ENCODE measurements at regions not wholly inside any gene's neighbourhood (a gene's known extent, or its start where the extent isn't known, plus 50 kb on each side); places are given as distances from the start of the nearest gene placed in this dataset.

GRCh38 chr6:117188627-117189201 lies 76.6 kb upstream of the VGLL2 start:
- POLR2A ChIA-PET = no interaction called here

GRCh38 chr6:117191009-117191408 lies 74.3 kb upstream of the VGLL2 start:
- Histone ChIP-seq H3K9me3 (ENCODE audit: low read length) (no peaks in the 10 kb centered on the region), H3K27me3 (ENCODE audit: insufficient read depth, low read length, poor library complexity, severe bottlenecking) (no peaks in the 10 kb centered on the region), H3K27ac (ENCODE audit: low read depth, low read length) (no peak overlapping the region), H3K36me3 (ENCODE audit: insufficient read depth, low read length) (no peaks in the 10 kb centered on the region), H3K4me3 (ENCODE audit: low read length) (no peak overlapping the region), H3K4me1 (ENCODE audit: insufficient read depth, low read length) (no peaks in the 10 kb centered on the region)
- no peak for DNase-seq
- Mint-ChIP-seq H3K4me1 (no peaks in the 10 kb centered on the region), H3K9me3 (peaks cover 0 to 8% (median 0%) of the 10 kb centered on the region in 5 donors), H3K36me3 (no peaks in the 10 kb centered on the region), H3K27ac (no peak overlapping the region), H3K27me3 (no peaks in the 10 kb centered on the region), H3K4me3 (no peak overlapping the region)
- ChIA-PET CTCF (no interaction called here), POLR2A (no interaction called here)

More at GRCh38 chr6:117188627-117189201, 76.6 kb upstream of the VGLL2 start:
- Histone ChIP-seq H3K27ac (ENCODE audit: low read depth, low read length) (no peak overlapping the region), H3K4me3 (ENCODE audit: low read length) (no peak overlapping the region), H3K9me3 (ENCODE audit: low read length) (no peaks in the 10 kb centered on the region), H3K36me3 (ENCODE audit: insufficient read depth, low read length) (no peaks in the 10 kb centered on the region), H3K4me1 (ENCODE audit: insufficient read depth, low read length) (no peaks in the 10 kb centered on the region), H3K27me3 (ENCODE audit: insufficient read depth, low read length, poor library complexity, severe bottlenecking) (no peaks in the 10 kb centered on the region)
- CTCF ChIA-PET = no interaction called here
- Mint-ChIP-seq H3K36me3 (no peaks in the 10 kb centered on the region), H3K9me3 (peaks cover 0 to 8% (median 2%) of the 10 kb centered on the region in 5 donors), H3K27me3 (no peaks in the 10 kb centered on the region), H3K4me3 (no peak overlapping the region), H3K4me1 (no peaks in the 10 kb centered on the region), H3K27ac (no peak overlapping the region)
- no peak for DNase-seq

- Mint-ChIP-seq H3K27ac (no peak overlapping the region), H3K9me3 (peaks cover 0 to 8% (median 0%) of the 10 kb centered on the region in 5 donors), H3K4me3 (no peak overlapping the region), H3K4me1 (no peaks in the 10 kb centered on the region), H3K27me3 (no peaks in the 10 kb centered on the region), H3K36me3 (no peaks in the 10 kb centered on the region)
- Histone ChIP-seq H3K9me3 (ENCODE audit: low read length) (no peaks in the 10 kb centered on the region), H3K27ac (ENCODE audit: low read depth, low read length) (no peak overlapping the region), H3K4me1 (ENCODE audit: insufficient read depth, low read length) (no peaks in the 10 kb centered on the region), H3K4me3 (ENCODE audit: low read length) (no peak overlapping the region), H3K27me3 (ENCODE audit: insufficient read depth, low read length, poor library complexity, severe bottlenecking) (no peaks in the 10 kb centered on the region), H3K36me3 (ENCODE audit: insufficient read depth, low read length) (no peaks in the 10 kb centered on the region)
- ChIA-PET POLR2A (no interaction called here), CTCF (no interaction called here)
- no peak for DNase-seq
Measured at GRCh38 chr6:117191448-117191847, 73.9 kb upstream of the VGLL2 start.

- Histone ChIP-seq H3K4me1 (ENCODE audit: insufficient read depth, low read length) (no peaks in the 10 kb centered on the region), H3K36me3 (ENCODE audit: insufficient read depth, low read length) (no peaks in the 10 kb centered on the region), H3K27me3 (ENCODE audit: insufficient read depth, low read length, poor library complexity, severe bottlenecking) (no peaks in the 10 kb centered on the region), H3K27ac (ENCODE audit: low read depth, low read length) (no peak overlapping the region), H3K4me3 (ENCODE audit: low read length) (no peak overlapping the region), H3K9me3 (ENCODE audit: low read length) (no peaks in the 10 kb centered on the region)
- no peaks in the 10 kb centered on the region for H3K4me1 Mint-ChIP-seq
- DNase-seq = no peak
- POLR2A ChIA-PET = no interaction called here
- H3K27me3 Mint-ChIP-seq = no peaks in the 10 kb centered on the region
- H3K36me3 Mint-ChIP-seq = no peaks in the 10 kb centered on the region
- H3K27ac Mint-ChIP-seq = no peak overlapping the region
- H3K4me3 Mint-ChIP-seq = no peak overlapping the region
- peaks cover 0 to 2% (median 0%) of the 10 kb centered on the region in 5 donors for H3K9me3 Mint-ChIP-seq
- CTCF ChIA-PET = no interaction called here
Measured at GRCh38 chr6:117194271-117194670, 71.1 kb upstream of the VGLL2 start.

- ChIA-PET CTCF (no interaction called here), POLR2A (no interaction called here)
- no peak overlapping the region for H3K4me3 Mint-ChIP-seq
- H3K36me3 Mint-ChIP-seq = no peaks in the 10 kb centered on the region
- Histone ChIP-seq H3K27me3 (ENCODE audit: insufficient read depth, low read length, poor library complexity, severe bottlenecking) (no peaks in the 10 kb centered on the region), H3K27ac (ENCODE audit: low read depth, low read length) (no peak overlapping the region), H3K9me3 (ENCODE audit: low read length) (no peaks in the 10 kb centered on the region), H3K4me1 (ENCODE audit: insufficient read depth, low read length) (no peaks in the 10 kb centered on the region), H3K4me3 (ENCODE audit: low read length) (no peak overlapping the region), H3K36me3 (ENCODE audit: insufficient read depth, low read length) (no peaks in the 10 kb centered on the region)
- H3K27me3 Mint-ChIP-seq = no peaks in the 10 kb centered on the region
- no peaks in the 10 kb centered on the region for H3K4me1 Mint-ChIP-seq
- no peak for DNase-seq
- H3K27ac Mint-ChIP-seq = no peak overlapping the region
- peaks cover 0 to 2% (median 0%) of the 10 kb centered on the region in 5 donors for H3K9me3 Mint-ChIP-seq
Measured at GRCh38 chr6:117194978-117195377, 70.4 kb upstream of the VGLL2 start.

- H3K36me3 Mint-ChIP-seq = no peaks in the 10 kb centered on the region
- no peak overlapping the region for H3K27ac Mint-ChIP-seq
- H3K9me3 Mint-ChIP-seq = peaks cover 0 to 2% (median 0%) of the 10 kb centered on the region in 5 donors
- H3K4me1 Mint-ChIP-seq = no peaks in the 10 kb centered on the region
- no peaks in the 10 kb centered on the region for H3K27me3 Mint-ChIP-seq
- H3K36me3 ChIP-seq (ENCODE audit: insufficient read depth, low read length) = no peaks in the 10 kb centered on the region
- ChIA-PET CTCF (no interaction called here), POLR2A (no interaction called here)
- H3K4me3 Mint-ChIP-seq = no peak overlapping the region
- DNase-seq = no peak
- H3K27ac ChIP-seq (ENCODE audit: low read depth, low read length) = no peak overlapping the region
- H3K27me3 ChIP-seq (ENCODE audit: insufficient read depth, low read length, poor library complexity, severe bottlenecking) = no peaks in the 10 kb centered on the region
- H3K4me1 ChIP-seq (ENCODE audit: insufficient read depth, low read length) = no peaks in the 10 kb centered on the region
- no peaks in the 10 kb centered on the region for H3K9me3 ChIP-seq (ENCODE audit: low read length)
- no peak overlapping the region for H3K4me3 ChIP-seq (ENCODE audit: low read length)
Measured at GRCh38 chr6:117195728-117196127, 69.6 kb upstream of the VGLL2 start.

- H3K4me3 ChIP-seq (ENCODE audit: low read length) = no peak overlapping the region
- H3K9me3 Mint-ChIP-seq = peaks cover 0 to 5% (median 0%) of the 10 kb centered on the region in 5 donors
- H3K27me3 ChIP-seq (ENCODE audit: insufficient read depth, low read length, poor library complexity, severe bottlenecking) = no peaks in the 10 kb centered on the region
- ChIA-PET POLR2A (no interaction called here), CTCF (no interaction called here)
- no peaks in the 10 kb centered on the region for H3K9me3 ChIP-seq (ENCODE audit: low read length)
- H3K36me3 ChIP-seq (ENCODE audit: insufficient read depth, low read length) = no peaks in the 10 kb centered on the region
- H3K27me3 Mint-ChIP-seq = no peaks in the 10 kb centered on the region
- H3K36me3 Mint-ChIP-seq = no peaks in the 10 kb centered on the region
- no peaks in the 10 kb centered on the region for H3K4me1 Mint-ChIP-seq
- no peaks in the 10 kb centered on the region for H3K4me1 ChIP-seq (ENCODE audit: insufficient read depth, low read length)
- H3K27ac Mint-ChIP-seq = no peak overlapping the region
- DNase-seq = no peak
- H3K4me3 Mint-ChIP-seq = no peak overlapping the region
- no peak overlapping the region for H3K27ac ChIP-seq (ENCODE audit: low read depth, low read length)
Measured at GRCh38 chr6:117200067-117200466, 65.3 kb upstream of the VGLL2 start.

GRCh38 chr6:117204903-117205302 lies 60.5 kb upstream of the VGLL2 start:
- Histone ChIP-seq H3K4me1 (ENCODE audit: insufficient read depth, low read length) (no peaks in the 10 kb centered on the region), H3K9me3 (ENCODE audit: low read length) (no peaks in the 10 kb centered on the region), H3K27me3 (ENCODE audit: insufficient read depth, low read length, poor library complexity, severe bottlenecking) (no peaks in the 10 kb centered on the region), H3K4me3 (ENCODE audit: low read length) (no peak overlapping the region), H3K36me3 (ENCODE audit: insufficient read depth, low read length) (no peaks in the 10 kb centered on the region), H3K27ac (ENCODE audit: low read depth, low read length) (no peak overlapping the region)
- Mint-ChIP-seq H3K27me3 (no peaks in the 10 kb centered on the region), H3K9me3 (peaks cover 0 to 5% (median 0%) of the 10 kb centered on the region in 5 donors), H3K4me1 (no peaks in the 10 kb centered on the region), H3K4me3 (no peak overlapping the region), H3K27ac (no peak overlapping the region), H3K36me3 (no peaks in the 10 kb centered on the region)
- no peak for DNase-seq
- CTCF ChIA-PET = no interaction called here
- POLR2A ChIA-PET = no interaction called here

GRCh38 chr6:117205876-117206275 lies 59.5 kb upstream of the VGLL2 start:
- ChIA-PET POLR2A (no interaction called here), CTCF (no interaction called here)
- Mint-ChIP-seq H3K36me3 (no peaks in the 10 kb centered on the region), H3K4me3 (no peak overlapping the region), H3K27me3 (no peaks in the 10 kb centered on the region), H3K9me3 (peaks cover 0 to 5% (median 0%) of the 10 kb centered on the region in 5 donors), H3K27ac (no peak overlapping the region), H3K4me1 (no peaks in the 10 kb centered on the region)
- no peak for DNase-seq
- Histone ChIP-seq H3K4me3 (ENCODE audit: low read length) (no peak overlapping the region), H3K36me3 (ENCODE audit: insufficient read depth, low read length) (no peaks in the 10 kb centered on the region), H3K4me1 (ENCODE audit: insufficient read depth, low read length) (no peaks in the 10 kb centered on the region), H3K27ac (ENCODE audit: low read depth, low read length) (no peak overlapping the region), H3K9me3 (ENCODE audit: low read length) (no peaks in the 10 kb centered on the region), H3K27me3 (ENCODE audit: insufficient read depth, low read length, poor library complexity, severe bottlenecking) (no peaks in the 10 kb centered on the region)

All from CD8-positive, alpha-beta memory T cell (primary cell).